Activated CD4-positive, alpha-beta T cell treated with anti-CD3 and anti-CD28 coated beads, Interleukin-2, amount 10 ng/mL, durations not matched to agents 7 days and 5 days (primary cell): ENCODE measurements at regions not wholly inside any gene's neighbourhood (a gene's known extent, or its start where the extent isn't known, plus 50 kb on each side); places are given as distances from the start of the nearest gene placed in this dataset.

ENCODE experiments used
- CTCF ChIA-PET: fragments of 350-600 bp; sonication (Branson Sonifier 250); formaldehyde crosslinking; loops from one replicate; lab custom pipeline; 2021; ENCODE audit warnings: antibody characterized with exemption; lab: Charles Lee
- POLR2A ChIA-PET: fragments of 350-600 bp; sonication (Branson Sonifier 250); formaldehyde crosslinking; loops from one replicate; lab custom pipeline; 2021; ENCODE audit warnings: antibody characterized with exemption; lab: Charles Lee
- DNase-seq: peaks from one replicate; pipeline ENCODE4 v3.0.0-alpha.2; 2020
- H3K27ac Mint-ChIP-seq: one replicate; pipeline ENCODE4 v1.8.0; 2021; ENCODE audit warnings: mild to moderate bottlenecking, moderate library complexity, mixed read lengths
- H3K27me3 Mint-ChIP-seq: one replicate; pipeline ENCODE4 v1.8.0; 2021; ENCODE audit warnings: mixed read lengths
- H3K36me3 Mint-ChIP-seq: one replicate; pipeline ENCODE4 v1.8.0; 2021; ENCODE audit warnings: low read depth, mixed read lengths
- H3K4me1 Mint-ChIP-seq: one replicate; pipeline ENCODE4 v1.8.0; 2021; ENCODE audit warnings: mixed read lengths
- H3K4me3 Mint-ChIP-seq: one replicate; pipeline ENCODE4 v1.8.0; 2021; ENCODE audit warnings: mild to moderate bottlenecking, moderate library complexity, mixed read lengths
- H3K9me3 Mint-ChIP-seq: one replicate; pipeline ENCODE4 v1.8.0; 2021; ENCODE audit warnings: mixed read lengths

DNA sequence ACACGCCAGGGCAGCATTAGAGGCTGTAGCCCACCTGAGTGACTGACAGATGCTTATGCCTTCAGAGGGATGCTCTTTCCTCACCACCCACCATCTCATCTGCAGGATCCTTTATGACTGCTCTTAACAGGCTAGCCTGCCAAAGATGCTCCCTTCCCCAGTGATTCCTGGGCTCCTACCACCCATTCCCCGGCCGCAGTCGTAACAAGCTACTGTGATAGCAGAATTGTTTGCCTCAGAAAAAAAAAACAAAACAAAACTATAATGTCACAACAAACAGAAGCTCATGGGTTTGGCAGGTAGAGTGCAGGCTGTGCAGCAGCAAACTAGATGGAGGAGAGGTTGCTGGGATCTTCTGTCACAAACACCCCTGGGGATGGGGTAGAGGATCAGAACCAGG, 343.9 kb upstream of the ZMIZ1 start:
- H3K4me3 Mint-ChIP-seq, result no peak overlapping the region
- ChIA-PET CTCF (no interaction called here), POLR2A (no interaction called here)
- no peaks in the 10 kb centered on the region for H3K36me3 Mint-ChIP-seq
- no peak for DNase-seq
- H3K4me1 Mint-ChIP-seq, result no peaks in the 10 kb centered on the region
- H3K9me3 Mint-ChIP-seq, result no peaks in the 10 kb centered on the region
- no peak overlapping the region for H3K27ac Mint-ChIP-seq
- H3K27me3 Mint-ChIP-seq, result peaks cover 15% of the 10 kb centered on the region

DNA sequence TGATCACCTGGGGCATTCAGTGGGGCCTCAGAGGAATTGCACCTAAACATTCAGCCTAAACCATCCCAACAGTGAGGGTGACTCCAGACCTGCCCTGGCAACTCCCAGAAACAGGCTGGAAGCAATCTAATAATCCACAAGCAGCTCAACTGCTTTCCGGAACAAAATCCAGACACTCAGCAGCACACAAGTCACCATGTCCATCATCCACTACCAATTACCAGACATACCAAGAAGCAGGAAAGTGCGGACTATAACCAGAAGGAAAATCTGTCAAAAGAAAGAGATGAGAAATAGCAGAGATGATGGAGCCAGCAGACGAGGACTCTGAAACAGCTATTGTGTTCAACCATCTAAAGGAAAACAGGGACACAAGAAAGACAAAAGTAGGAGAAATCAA, 342.6 kb upstream of the ZMIZ1 start:
- Mint-ChIP-seq H3K27ac (no peak overlapping the region), H3K27me3 (peaks cover 21% of the 10 kb centered on the region), H3K9me3 (no peaks in the 10 kb centered on the region), H3K36me3 (no peaks in the 10 kb centered on the region), H3K4me1 (no peaks in the 10 kb centered on the region), H3K4me3 (no peak overlapping the region)
- no peak for DNase-seq
- ChIA-PET POLR2A (no interaction called here), CTCF (interaction anchor here (0.7 kb wide), 1 partner anchor 683 kb away, joined by 3 read pairs; no protein-coding TSS in a partner anchor)

DNA sequence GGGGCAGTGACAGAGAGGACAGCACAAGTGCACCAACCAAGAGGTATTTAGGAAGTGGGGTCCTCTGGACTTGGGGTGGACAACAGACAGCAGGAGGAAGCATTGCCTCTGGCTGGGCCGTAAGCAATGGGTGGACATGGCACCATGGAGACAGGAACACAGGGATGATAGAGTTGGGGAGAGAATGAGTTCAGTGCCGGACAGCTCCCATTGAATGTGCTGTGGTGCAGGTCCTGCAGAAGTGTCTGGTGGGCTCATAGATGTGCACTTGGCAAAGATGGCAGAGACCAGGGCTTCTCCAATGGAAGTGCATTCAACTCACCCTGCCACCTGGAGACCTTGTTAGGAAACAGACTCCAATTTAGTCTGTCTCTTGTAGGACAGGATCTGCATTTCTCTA, 341.5 kb upstream of the ZMIZ1 start:
- Mint-ChIP-seq H3K9me3 (no peaks in the 10 kb centered on the region), H3K4me3 (no peak overlapping the region), H3K27ac (no peak overlapping the region), H3K27me3 (peaks cover 19% of the 10 kb centered on the region), H3K4me1 (no peaks in the 10 kb centered on the region), H3K36me3 (no peaks in the 10 kb centered on the region)
- CTCF ChIA-PET, result interaction anchor here (0.6 kb wide), 1 partner anchor 135 kb away, joined by 8 read pairs; no protein-coding TSS in a partner anchor
- POLR2A ChIA-PET, result no interaction called here
- no peak for DNase-seq

DNA sequence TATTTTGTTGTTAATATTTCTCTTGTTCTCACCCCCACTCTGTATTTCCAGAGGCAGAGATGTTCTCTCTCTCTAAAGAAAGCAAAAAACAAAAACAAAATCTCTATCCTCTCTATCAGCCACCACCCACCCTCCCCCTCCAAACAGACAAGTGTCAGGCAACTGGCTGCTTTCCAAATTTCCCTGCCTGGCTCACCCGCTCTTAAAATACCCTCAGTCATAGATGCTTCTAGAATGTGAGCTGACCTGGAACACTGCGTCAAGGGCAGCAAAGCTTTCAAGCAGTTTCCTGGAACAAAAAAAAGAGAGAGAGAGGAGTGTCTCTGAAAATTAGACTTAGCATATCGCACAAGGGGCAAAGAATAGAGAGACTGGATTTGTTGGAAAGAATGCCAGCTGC, 341.0 kb upstream of the ZMIZ1 start:
- H3K36me3 Mint-ChIP-seq, result no peaks in the 10 kb centered on the region
- H3K4me1 Mint-ChIP-seq, result no peaks in the 10 kb centered on the region
- ChIA-PET CTCF (no interaction called here), POLR2A (no interaction called here)
- H3K27ac Mint-ChIP-seq, result no peak overlapping the region
- no peaks in the 10 kb centered on the region for H3K9me3 Mint-ChIP-seq
- no peak overlapping the region for H3K4me3 Mint-ChIP-seq
- H3K27me3 Mint-ChIP-seq, result peaks cover 19% of the 10 kb centered on the region
- DNase-seq, result no peak

DNA sequence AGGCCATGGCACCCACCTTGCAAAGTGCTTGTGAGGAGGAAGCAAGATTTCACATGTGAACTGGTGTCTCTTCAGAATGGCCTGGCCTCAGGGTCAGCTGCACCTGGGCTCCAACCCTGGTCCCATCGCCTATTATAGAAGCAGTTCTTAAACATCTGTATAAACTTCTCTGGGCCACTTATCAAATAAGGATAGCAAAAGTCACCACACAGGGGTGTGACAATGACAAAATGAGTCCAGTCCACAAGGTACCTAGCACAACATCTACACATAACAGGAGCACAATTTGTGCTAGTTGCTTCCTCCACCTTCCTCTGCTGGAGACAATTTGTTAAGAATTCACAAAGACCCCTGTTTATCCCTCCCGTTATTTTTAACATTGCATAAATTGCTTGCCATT, 340.6 kb upstream of the ZMIZ1 start:
- CTCF ChIA-PET, result no interaction called here
- Mint-ChIP-seq H3K4me1 (no peaks in the 10 kb centered on the region), H3K36me3 (no peaks in the 10 kb centered on the region), H3K27ac (no peak overlapping the region), H3K27me3 (peaks cover 19% of the 10 kb centered on the region), H3K9me3 (no peaks in the 10 kb centered on the region), H3K4me3 (no peak overlapping the region)
- POLR2A ChIA-PET, result no interaction called here
- DNase-seq, result no peak

DNA sequence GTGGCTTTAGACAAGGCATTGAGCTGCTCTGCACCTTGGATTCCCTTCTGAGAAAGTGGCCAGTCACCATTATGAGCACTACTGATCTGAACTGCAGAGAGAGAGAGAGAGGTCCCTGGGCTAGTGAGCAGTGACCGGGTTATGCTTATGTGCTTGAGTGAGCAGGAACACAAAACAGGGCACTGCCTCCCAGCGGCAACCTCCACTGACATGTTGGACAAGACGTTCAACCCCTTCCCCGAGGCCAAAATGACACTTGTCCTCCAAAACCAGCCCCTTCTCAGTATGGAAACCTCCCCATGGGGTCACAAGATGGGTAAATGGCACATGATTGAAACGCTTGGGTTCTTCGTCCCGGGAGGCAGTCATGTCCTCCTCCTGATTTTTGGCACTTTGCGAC, 339.4 kb upstream of the ZMIZ1 start:
- Mint-ChIP-seq H3K4me1 (no peaks in the 10 kb centered on the region), H3K27ac (no peak overlapping the region), H3K36me3 (no peaks in the 10 kb centered on the region), H3K27me3 (peaks cover 16% of the 10 kb centered on the region), H3K4me3 (no peak overlapping the region), H3K9me3 (no peaks in the 10 kb centered on the region)
- ChIA-PET CTCF (no interaction called here), POLR2A (no interaction called here)
- no peak for DNase-seq

DNA sequence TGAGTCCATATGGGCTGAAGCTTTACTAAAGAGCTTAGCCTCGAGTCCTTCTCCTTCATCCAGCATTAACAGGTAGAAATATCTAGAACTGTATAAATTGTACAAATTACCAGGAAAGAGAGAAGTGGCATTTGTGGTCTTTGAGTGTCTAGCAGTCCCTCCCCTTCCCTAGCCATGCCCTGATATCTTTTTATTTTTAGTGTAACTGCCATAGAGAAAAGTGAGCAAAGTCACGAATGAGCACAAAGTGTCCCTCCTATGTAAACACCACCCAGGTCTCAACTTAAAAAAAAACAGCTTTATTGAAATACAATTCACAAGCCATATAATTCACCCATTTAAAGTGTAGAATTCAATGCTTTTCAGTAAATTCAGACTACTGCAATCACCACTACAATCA, 339.0 kb upstream of the ZMIZ1 start:
- Mint-ChIP-seq H3K27ac (no peak overlapping the region), H3K9me3 (no peaks in the 10 kb centered on the region), H3K4me3 (no peak overlapping the region), H3K27me3 (peaks cover 15% of the 10 kb centered on the region), H3K4me1 (no peaks in the 10 kb centered on the region), H3K36me3 (no peaks in the 10 kb centered on the region)
- no peak for DNase-seq
- ChIA-PET CTCF (no interaction called here), POLR2A (no interaction called here)

DNA sequence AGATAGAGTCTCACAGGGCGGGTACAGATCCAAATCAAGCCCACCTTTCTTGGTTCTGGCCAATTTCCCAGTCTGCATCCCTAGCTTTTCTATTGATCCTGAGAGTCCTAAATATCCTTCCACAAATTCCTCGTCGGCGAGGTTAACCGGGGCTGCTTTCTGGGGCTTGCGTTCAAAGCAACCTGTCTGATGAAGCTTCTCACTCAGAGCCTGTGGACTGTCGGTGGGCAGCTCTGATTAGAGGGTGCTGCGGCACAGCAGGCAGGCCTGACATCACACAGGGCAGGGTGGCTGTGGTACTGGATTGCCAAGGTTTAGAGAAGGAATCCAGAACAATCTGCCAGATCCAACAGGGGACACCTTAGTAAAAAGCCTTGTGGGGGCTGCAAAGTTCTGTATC, 338.0 kb upstream of the ZMIZ1 start:
- Mint-ChIP-seq H3K9me3 (no peaks in the 10 kb centered on the region), H3K36me3 (no peaks in the 10 kb centered on the region), H3K4me3 (no peak overlapping the region), H3K4me1 (no peaks in the 10 kb centered on the region), H3K27me3 (peaks cover 9% of the 10 kb centered on the region), H3K27ac (no peak overlapping the region)
- POLR2A ChIA-PET, result no interaction called here
- DNase-seq, result no peak
- CTCF ChIA-PET, result no interaction called here

DNA sequence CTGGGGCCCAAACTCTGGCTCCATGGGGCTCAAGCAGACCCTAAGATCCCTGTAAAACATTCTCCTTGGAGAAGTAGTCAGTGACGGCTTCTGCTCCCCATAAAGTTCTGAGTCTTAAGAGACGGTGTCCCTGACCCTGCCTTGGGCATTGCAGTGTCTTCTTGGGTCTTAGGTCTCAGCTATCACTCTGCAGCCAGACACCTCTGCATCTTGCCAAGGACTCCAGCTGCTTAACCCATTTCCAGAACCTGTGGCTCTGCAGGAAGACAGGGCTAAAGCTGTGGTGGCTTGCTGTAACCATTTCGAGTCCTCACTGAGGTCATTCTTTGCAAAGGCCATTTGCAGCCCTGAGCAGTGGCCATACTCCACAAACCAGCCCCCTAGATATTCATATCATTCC, 337.1 kb upstream of the ZMIZ1 start:
- Mint-ChIP-seq H3K27ac (no peak overlapping the region), H3K36me3 (no peaks in the 10 kb centered on the region), H3K27me3 (peaks cover 9% of the 10 kb centered on the region), H3K4me3 (no peak overlapping the region), H3K4me1 (no peaks in the 10 kb centered on the region), H3K9me3 (no peaks in the 10 kb centered on the region)
- CTCF ChIA-PET, result no interaction called here
- POLR2A ChIA-PET, result no interaction called here
- no peak for DNase-seq

DNA sequence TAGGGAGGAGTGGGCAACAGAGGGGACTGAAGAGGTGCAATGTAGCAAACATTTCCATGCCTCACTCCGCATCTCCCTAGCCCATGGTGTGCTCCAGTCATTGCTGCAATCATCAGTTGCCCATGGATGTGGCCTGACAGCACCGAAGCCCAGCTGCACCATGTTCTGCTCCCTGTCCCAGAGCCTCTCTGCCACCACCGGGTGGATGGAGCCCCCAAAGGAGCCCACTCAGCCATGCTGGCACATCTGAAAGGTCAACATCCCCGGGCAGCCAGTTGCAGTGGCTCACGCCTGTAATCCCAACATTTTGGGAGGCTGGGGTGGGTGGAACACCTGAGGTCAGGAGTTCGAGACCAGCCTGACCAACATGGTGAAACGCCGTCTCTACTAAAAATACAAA, 336.4 kb upstream of the ZMIZ1 start:
- CTCF ChIA-PET, result no interaction called here
- no peak for DNase-seq
- no peaks in the 10 kb centered on the region for H3K4me1 Mint-ChIP-seq
- H3K27ac Mint-ChIP-seq, result no peak overlapping the region
- no peak overlapping the region for H3K4me3 Mint-ChIP-seq
- H3K27me3 Mint-ChIP-seq, result peaks cover 9% of the 10 kb centered on the region
- POLR2A ChIA-PET, result no interaction called here
- H3K36me3 Mint-ChIP-seq, result no peaks in the 10 kb centered on the region
- H3K9me3 Mint-ChIP-seq, result no peaks in the 10 kb centered on the region

DNA sequence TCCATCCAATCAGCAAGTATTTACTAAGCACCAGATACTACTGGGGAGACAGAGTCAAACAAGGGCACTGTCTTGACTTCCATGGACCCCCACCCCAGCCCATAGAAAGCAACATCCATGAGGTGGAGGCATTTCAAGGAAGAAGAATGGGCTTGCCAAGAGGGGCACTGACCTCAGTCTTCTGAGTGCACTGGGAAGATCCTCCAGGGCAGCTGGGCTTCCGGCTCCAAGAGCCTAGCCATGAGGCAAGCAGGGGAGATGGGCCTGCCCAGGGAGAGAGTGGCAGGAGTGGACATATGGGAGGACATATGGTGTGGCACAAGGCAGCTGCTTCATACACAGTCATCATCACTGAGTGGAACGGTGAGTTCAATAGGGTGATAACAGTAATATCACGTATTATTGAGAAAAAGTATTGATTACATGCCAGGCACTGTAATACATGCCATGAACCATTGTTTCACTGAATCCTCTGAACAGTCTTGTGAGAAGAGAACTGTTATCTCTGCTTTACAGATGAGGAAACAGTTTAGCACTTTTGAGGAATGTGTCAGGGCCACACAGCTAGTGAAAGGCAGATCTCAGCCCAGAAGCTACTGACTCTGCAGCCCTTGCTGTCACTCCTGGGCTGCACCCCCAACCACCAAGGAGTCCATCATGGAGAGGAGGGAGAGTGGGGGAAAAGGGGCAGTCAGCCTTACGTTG, 331.7 kb upstream of the ZMIZ1 start:
- Mint-ChIP-seq H3K27ac (no peak overlapping the region), H3K9me3 (no peaks in the 10 kb centered on the region), H3K4me1 (no peaks in the 10 kb centered on the region), H3K36me3 (no peaks in the 10 kb centered on the region), H3K27me3 (no peaks in the 10 kb centered on the region), H3K4me3 (no peak overlapping the region)
- ChIA-PET CTCF (no interaction called here), POLR2A (no interaction called here)
- DNase-seq, result no peak

DNA sequence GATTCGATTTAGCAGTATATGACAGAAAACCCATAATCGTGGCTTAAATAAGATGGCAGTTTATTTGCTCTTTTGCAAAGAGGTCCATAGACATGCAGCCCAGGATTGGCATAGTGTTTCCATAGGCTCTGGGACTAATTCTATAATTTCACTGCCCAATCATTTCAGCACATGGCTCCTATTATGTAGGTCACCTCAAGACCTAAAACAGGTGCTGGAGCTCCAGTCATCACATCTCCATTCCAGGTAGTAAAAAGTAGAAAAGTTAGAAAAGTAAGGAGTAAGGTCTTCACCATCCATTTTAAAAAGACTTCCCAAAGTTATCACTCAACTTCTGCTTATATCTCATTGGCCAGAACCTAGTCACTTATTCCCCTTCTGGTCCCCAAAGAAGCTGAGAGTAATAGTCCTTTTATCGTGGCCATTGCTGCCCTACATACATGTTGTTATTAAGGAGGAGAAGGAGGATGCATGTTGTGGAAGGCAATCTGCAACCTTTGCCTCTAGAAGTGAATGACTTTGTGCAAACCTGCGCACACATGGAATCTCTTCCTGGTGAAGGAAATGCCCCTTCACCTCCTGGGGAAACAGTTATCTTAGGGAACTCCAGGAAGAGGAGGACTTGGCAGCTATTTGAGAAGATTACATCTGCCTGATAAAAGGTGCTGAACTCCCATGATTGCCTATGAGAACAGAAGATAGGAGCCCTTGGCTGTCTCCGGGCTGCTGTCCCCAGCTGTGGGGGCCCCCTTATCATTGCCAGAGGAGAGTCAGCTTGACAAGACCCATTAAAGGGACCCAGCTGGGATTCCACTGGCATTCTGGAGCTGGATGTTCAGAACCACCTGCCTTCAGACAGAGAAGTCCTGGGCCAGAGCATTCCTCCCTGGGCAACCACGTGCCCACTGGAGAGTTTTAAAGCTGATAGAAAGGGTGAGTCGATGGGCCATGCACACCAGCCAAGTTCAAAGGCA, 330.6 kb upstream of the ZMIZ1 start:
- no peaks in the 10 kb centered on the region for H3K27me3 Mint-ChIP-seq
- H3K4me1 Mint-ChIP-seq, result peaks cover 11% of the 10 kb centered on the region
- POLR2A ChIA-PET, result no interaction called here
- H3K36me3 Mint-ChIP-seq, result no peaks in the 10 kb centered on the region
- CTCF ChIA-PET, result no interaction called here
- DNase-seq, result no peak
- no peak overlapping the region for H3K27ac Mint-ChIP-seq
- H3K9me3 Mint-ChIP-seq, result no peaks in the 10 kb centered on the region
- H3K4me3 Mint-ChIP-seq, result no peak overlapping the region

DNA sequence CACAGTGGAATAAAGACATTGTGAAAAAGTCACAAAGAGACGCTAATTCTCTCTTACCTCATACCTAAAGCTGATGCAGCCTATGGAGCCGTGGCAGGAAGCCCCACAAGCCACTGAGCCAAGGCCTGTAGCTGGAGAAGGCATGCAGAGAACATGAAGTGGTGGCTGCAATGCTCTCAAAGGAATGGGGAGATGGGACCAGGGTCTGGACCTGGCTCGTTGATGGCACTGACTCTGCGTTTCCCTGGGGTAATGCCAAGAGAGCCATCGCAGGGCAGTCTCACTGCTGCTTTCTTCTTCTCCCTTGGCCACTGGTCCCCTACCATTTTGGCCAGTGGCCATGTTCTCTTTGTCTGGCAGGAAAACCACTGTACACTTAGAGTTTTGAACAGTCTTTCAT, 329.9 kb upstream of the ZMIZ1 start:
- Mint-ChIP-seq H3K36me3 (no peaks in the 10 kb centered on the region), H3K4me3 (no peak overlapping the region), H3K27ac (no peak overlapping the region), H3K4me1 (peaks cover 17% of the 10 kb centered on the region), H3K27me3 (no peaks in the 10 kb centered on the region), H3K9me3 (no peaks in the 10 kb centered on the region)
- no peak for DNase-seq
- ChIA-PET CTCF (no interaction called here), POLR2A (no interaction called here)
